ENCODE measurements at regions not wholly inside any gene's neighbourhood (a gene's known extent, or its start where the extent isn't known, plus 50 kb on each side); places are given as distances from the start of the nearest gene placed in this dataset.

GRCh38 chr18:55685638-55686037, 97.6 kb upstream of the TCF4 start (continued):
- TF ChIP-seq TSHZ1 (CRISPR knock-in tag; IDR thresholded peaks at IDR 0.05) (no peak), HMG20A (CRISPR knock-in tag; conservative IDR thresholded peaks at IDR 0.05) (no peak), NFE2L1 (tag; IDR thresholded peaks at IDR 0.05; ENCODE audit: borderline replicate concordance, low read depth) (no peak), SRSF9 (IDR thresholded peaks at IDR 0.05; ENCODE audit: borderline replicate concordance, low read depth, low read length) (no peak)

GRCh38 chr18:55672574-55673361, 84.8 kb upstream of the TCF4 start:
- POLR2A ChIA-PET: no interaction called here
- FAIRE-seq: no peak
- no TSS peak for BruUV-seq (replicated peaks)

More at GRCh38 chr18:55672574-55673361, 84.8 kb upstream of the TCF4 start:
- Histone ChIP-seq H3K4me1 (replicated peaks in 1 of 2; ENCODE audit: control insufficient read depth in 2 of 2, insufficient read depth in 2 of 2, low read length in 2 of 2) (peaks cover 0 to 4% of the 10 kb centered on the region in 2 experiments; a peak in 2 of 5 replicates), H3K9me3 (replicated peaks; ENCODE audit: control insufficient read depth, insufficient read depth, low read depth, low read length) (peaks cover 3% of the 10 kb centered on the region; the same call in 1 of the 2 replicates), H3K9ac (ENCODE audit: insufficient read depth in 1 of 2, low read depth in 2 of 2, low read length in 2 of 2) (no peak overlapping the region), H3K4me3 (no peak overlapping the region), H3K4me2 (ENCODE audit: insufficient read depth, low read length) (peak overlapping the region; percentile 49; the same call in 1 of the 2 replicates), H3K27me3 (ENCODE audit: control insufficient read depth in 2 of 2, insufficient read depth in 2 of 2, low read length in 2 of 2) (no peaks in the 10 kb centered on the region), H3K9me1 (ENCODE audit: control insufficient read depth, insufficient read depth, low read length) (no peaks in the 10 kb centered on the region), H3K36me3 (ENCODE audit: control insufficient read depth, insufficient read depth, low read length) (no peaks in the 10 kb centered on the region), H3K27ac (ENCODE audit: extremely low read depth, low read depth, low read length) (no peak overlapping the region), H3K79me2 (ENCODE audit: control insufficient read depth, insufficient read depth, low read length) (no peaks in the 10 kb centered on the region), H2AFZ (ENCODE audit: low read depth, low read length) (peak overlapping the region; percentile 59; the same call in 1 of the 2 replicates), H4K20me1 (replicated peaks; ENCODE audit: control insufficient read depth, insufficient read depth, low read length) (no peaks in the 10 kb centered on the region)
- in situ Hi-C loops (cut with MboI): no loop called here
- 31% methylated on average over 12 of the region's 12 CpGs for WGBS (ENCODE audit: insufficient coverage, low coverage, missing lambda C conversion rate)
- ATAC-seq: no peak
- CTCF ChIA-PET (ENCODE audit: low intra/inter-chr PET ratio): no interaction called here
- peak in 1 of 4 experiments; percentile 5 for DNase-seq (ENCODE audit: extremely low read depth in 1 of 4, low spot score in 3 of 4)
- intact Hi-C loops (cut with micrococcal nuclease): no loop called here
- TF ChIP-seq CBFA2T3 (IDR thresholded peaks at IDR 0.05) (peak; percentile 10; the same call in 1 of the 2 replicates), GABPA (tag; conservative IDR thresholded peaks at IDR 0.05; ENCODE audit: low read depth) (no peak), IRF2 (CRISPR knock-in tag; IDR thresholded peaks at IDR 0.05) (no peak), ZNF133 (CRISPR knock-in tag; IDR thresholded peaks at IDR 0.05) (no peak), USF2 (CRISPR knock-in tag; IDR thresholded peaks at IDR 0.05) (no peak)
